Chondrocyte (in vitro differentiated cells): ENCODE measurements at regions not wholly inside any gene's neighbourhood (a gene's known extent, or its start where the extent isn't known, plus 50 kb on each side); places are given as distances from the start of the nearest gene placed in this dataset.

Experiments used
- DNase-seq: peaks from one replicate; pipeline ENCODE4 v3.0.0; 2021; ENCODE audit warnings: mixed read lengths, low spot score
- H3K27ac Mint-ChIP-seq: one replicate; pipeline ENCODE4 v1.8.0; 2021; ENCODE audit warnings: mild to moderate bottlenecking, moderate library complexity, mixed read lengths; ENCODE audit not compliant: unreplicated experiment
- H3K27me3 Mint-ChIP-seq: 2 replicates; pipeline ENCODE4 v1.8.0; 2021; ENCODE audit warnings: low read depth, mixed read lengths
- H3K36me3 Mint-ChIP-seq: 2 replicates; pipeline ENCODE4 v1.8.0; 2021; ENCODE audit warnings: low read depth, mixed read lengths
- H3K4me1 Mint-ChIP-seq: 2 replicates; pipeline ENCODE4 v1.8.0; 2021; ENCODE audit warnings: low read depth, mild to moderate bottlenecking, mixed read lengths
- H3K4me3 Mint-ChIP-seq: one replicate; pipeline ENCODE4 v1.8.0; 2021; ENCODE audit warnings: mild to moderate bottlenecking, moderate library complexity, mixed read lengths; ENCODE audit not compliant: unreplicated experiment
- H3K9me3 Mint-ChIP-seq: 2 replicates; pipeline ENCODE4 v1.8.0; 2021; ENCODE audit warnings: low read depth, mixed read lengths
- CTCF ChIP-seq: fragments of 200-600 bp; sonication (generic); IDR thresholded peaks from 2 replicates; pipeline ENCODE4 v1.5.0; 2021; ENCODE audit warnings: antibody characterized with exemption, mild to moderate bottlenecking, moderate library complexity

GRCh38 chr3:124322309-124322880 is 330.5 kb upstream of the ROPN1 start:
- Mint-ChIP-seq H3K4me1 (no peaks in the 10 kb centered on the region), H3K4me3 (no peak overlapping the region), H3K27me3 (no peaks in the 10 kb centered on the region), H3K9me3 (no peaks in the 10 kb centered on the region), H3K27ac (no peak overlapping the region), H3K36me3 (peaks cover 5% of the 10 kb centered on the region)
- TF ChIP-seq CTCF: no peak
- no peak for DNase-seq

- DNase-seq: no peak
- Mint-ChIP-seq H3K27ac (no peak overlapping the region), H3K27me3 (no peaks in the 10 kb centered on the region), H3K4me3 (no peak overlapping the region), H3K4me1 (no peaks in the 10 kb centered on the region), H3K36me3 (peaks cover 5% of the 10 kb centered on the region), H3K9me3 (no peaks in the 10 kb centered on the region)
- no peak for TF ChIP-seq CTCF
Observed at GRCh38 chr3:124322966-124323365, 331.0 kb upstream of the ROPN1 start.

GRCh38 chr3:124325248-124325647 is 333.3 kb upstream of the ROPN1 start:
- no peak for TF ChIP-seq CTCF
- Mint-ChIP-seq H3K4me3 (no peak overlapping the region), H3K27me3 (no peaks in the 10 kb centered on the region), H3K36me3 (peaks cover 10% of the 10 kb centered on the region), H3K9me3 (no peaks in the 10 kb centered on the region), H3K4me1 (no peaks in the 10 kb centered on the region), H3K27ac (no peak overlapping the region)
- no peak for DNase-seq

GRCh38 chr3:124329723-124330122 is 337.8 kb upstream of the ROPN1 start:
- Mint-ChIP-seq H3K27me3 (no peaks in the 10 kb centered on the region), H3K36me3 (peaks cover 19% of the 10 kb centered on the region), H3K4me1 (no peaks in the 10 kb centered on the region), H3K27ac (no peak overlapping the region), H3K4me3 (no peak overlapping the region), H3K9me3 (no peaks in the 10 kb centered on the region)
- TF ChIP-seq CTCF: no peak
- DNase-seq: no peak

- Mint-ChIP-seq H3K4me3 (no peak overlapping the region), H3K36me3 (peaks cover 13% of the 10 kb centered on the region), H3K27me3 (no peaks in the 10 kb centered on the region), H3K27ac (no peak overlapping the region), H3K4me1 (no peaks in the 10 kb centered on the region), H3K9me3 (no peaks in the 10 kb centered on the region)
- no peak for DNase-seq
- no peak for TF ChIP-seq CTCF
Observed at GRCh38 chr3:124333931-124334640, 342.2 kb upstream of the ROPN1 start.
